GM23338 (cell line): ENCODE measurements at regions not wholly inside any gene's neighbourhood (a gene's known extent, or its start where the extent isn't known, plus 50 kb on each side); places are given as distances from the start of the nearest gene placed in this dataset.

Experiments
- ATAC-seq: fragments of 200-7000 bp; cut with Tn5 transposase; 3 replicates; pipeline ENCODE4 v1.9.1; 2020
- DNase-seq: peaks from one replicate; pipeline ENCODE4 v3.0.0-alpha.2; 2015; ENCODE audit warnings: low spot score
- H2AFZ ChIP-seq: fragments of 200-600 bp; sonication (generic); 2 replicates; pipeline ENCODE4 v1.8.0; 2016; ENCODE audit warnings: antibody characterized with exemption, mild to moderate bottlenecking, moderate library complexity
- H3F3A ChIP-seq: fragments of 200-600 bp; sonication (generic); replicated peaks from 2 replicates; pipeline ENCODE4 v1.8.0; 2017; ENCODE audit warnings: antibody characterized with exemption, mixed run types, low read depth
- H3K27ac ChIP-seq: fragments of 200-600 bp; sonication (generic); 2 replicates; pipeline ENCODE4 v1.6.1; 2016; ENCODE audit warnings: low read depth
- H3K27me3 ChIP-seq: fragments of 200-600 bp; sonication (generic); 2 replicates; pipeline ENCODE4 v1.8.0; 2016; ENCODE audit warnings: mild to moderate bottlenecking, mixed run types, moderate library complexity; ENCODE audit not compliant: insufficient read depth
- H3K36me3 ChIP-seq: fragments of 200-600 bp; sonication (generic); 2 replicates; pipeline ENCODE4 v1.8.0; 2016; ENCODE audit warnings: mild to moderate bottlenecking; ENCODE audit not compliant: insufficient read depth
- H3K4me1 ChIP-seq: fragments of 200-600 bp; sonication (generic); 2 replicates; pipeline ENCODE4 v1.8.0; 2016; ENCODE audit warnings: mild to moderate bottlenecking, moderate library complexity; ENCODE audit not compliant: insufficient read depth
- H3K4me2 ChIP-seq: fragments of 200-600 bp; sonication (generic); 2 replicates; pipeline ENCODE4 v1.7.1; 2017; ENCODE audit warnings: mixed run types
- H3K4me3 ChIP-seq: fragments of 200-600 bp; sonication (generic); 2 replicates; pipeline ENCODE4 v1.6.1; 2016; ENCODE audit warnings: mixed run types
- H3K79me2 ChIP-seq: fragments of 200-600 bp; sonication (generic); replicated peaks from 2 replicates; pipeline ENCODE4 v1.8.0; 2017; ENCODE audit warnings: mild to moderate bottlenecking; ENCODE audit not compliant: insufficient read depth
- H3K9me2 ChIP-seq: fragments of 200-600 bp; sonication (generic); 2 replicates; pipeline ENCODE4 v1.8.0; 2017; ENCODE audit not compliant: insufficient read depth
- H4K20me1 ChIP-seq: fragments of 200-600 bp; sonication (generic); replicated peaks from 2 replicates; pipeline ENCODE4 v1.8.0; 2017; ENCODE audit warnings: mild to moderate bottlenecking; ENCODE audit not compliant: insufficient read depth
- H3K27ac Mint-ChIP-seq: 2 replicates; pipeline ENCODE4 v1.8.0; 2020; ENCODE audit warnings: inconsistent platforms, mild to moderate bottlenecking, moderate library complexity, mixed read lengths
- H3K27me3 Mint-ChIP-seq: 3 replicates; pipeline ENCODE4 v1.8.0; 2022; ENCODE audit warnings: low read depth, mild to moderate bottlenecking, moderate library complexity, mixed read lengths, inconsistent platforms; ENCODE audit not compliant: insufficient read depth, poor library complexity
- H3K36me3 Mint-ChIP-seq: 3 replicates; pipeline ENCODE4 v1.8.0; 2021; ENCODE audit warnings: low read depth, mild to moderate bottlenecking, inconsistent platforms, moderate library complexity, mixed read lengths
- H3K4me1 Mint-ChIP-seq: 3 replicates; pipeline ENCODE4 v1.8.0; 2020; ENCODE audit warnings: mild to moderate bottlenecking, inconsistent platforms, mixed read lengths
- H3K4me3 Mint-ChIP-seq: 3 replicates; pipeline ENCODE4 v1.8.0; 2021; ENCODE audit warnings: moderate library complexity, mild to moderate bottlenecking, inconsistent platforms, mixed read lengths
- H3K9me3 Mint-ChIP-seq: 3 replicates; pipeline ENCODE4 v1.8.0; 2020; ENCODE audit warnings: moderate library complexity, mild to moderate bottlenecking, inconsistent platforms, mixed read lengths
- EZH2 ChIP-seq: fragments of 200-600 bp; sonication (generic); IDR thresholded peaks from one replicate; pipeline ENCODE4 v1.8.0; 2017; ENCODE audit warnings: antibody characterized with exemption, mild to moderate bottlenecking, low read depth; ENCODE audit not compliant: unreplicated experiment
- EZH2phosphoT487 ChIP-seq: fragments of 200-600 bp; sonication (generic); IDR thresholded peaks from one replicate; pipeline ENCODE4 v1.8.1; 2018; ENCODE audit warnings: antibody characterized with exemption; ENCODE audit not compliant: unreplicated experiment
- NANOG ChIP-seq: IDR thresholded peaks from 2 replicates; pipeline ENCODE4 v1.6.1; 2016; ENCODE audit warnings: antibody characterized with exemption, borderline replicate concordance
- POLR2AphosphoS5 ChIP-seq: IDR thresholded peaks from 2 replicates; pipeline ENCODE4 v1.6.1; 2016; ENCODE audit warnings: antibody characterized with exemption, low read depth
- STAT1 ChIP-seq: IDR thresholded peaks from one replicate; pipeline ENCODE4 v1.6.1; 2016; ENCODE audit warnings: antibody characterized with exemption; ENCODE audit not compliant: unreplicated experiment
- ZNF114 ChIP-seq: fragments of 250-450 bp; sonication (Bioruptor Pico); IDR thresholded peaks from 2 replicates; pipeline ENCODE4 v1.5.0; 2020; ENCODE audit warnings: mild to moderate bottlenecking, moderate library complexity
- ZNF462 ChIP-seq: fragments of 250-450 bp; sonication (Bioruptor Pico); IDR thresholded peaks from 2 replicates; pipeline ENCODE4 v1.5.0; 2020; ENCODE audit warnings: mild to moderate bottlenecking, moderate library complexity
- TF ChIP-seq, protein P1 (sequence below): IDR thresholded peaks from 2 replicates; pipeline ENCODE4 v1.6.1; 2016; ENCODE audit warnings: antibody characterized with exemption
- TF ChIP-seq, protein P2 (sequence below): IDR thresholded peaks from one replicate; pipeline ENCODE4 v1.6.1; 2018; ENCODE audit warnings: antibody characterized with exemption; ENCODE audit not compliant: unreplicated experiment

DNA sequence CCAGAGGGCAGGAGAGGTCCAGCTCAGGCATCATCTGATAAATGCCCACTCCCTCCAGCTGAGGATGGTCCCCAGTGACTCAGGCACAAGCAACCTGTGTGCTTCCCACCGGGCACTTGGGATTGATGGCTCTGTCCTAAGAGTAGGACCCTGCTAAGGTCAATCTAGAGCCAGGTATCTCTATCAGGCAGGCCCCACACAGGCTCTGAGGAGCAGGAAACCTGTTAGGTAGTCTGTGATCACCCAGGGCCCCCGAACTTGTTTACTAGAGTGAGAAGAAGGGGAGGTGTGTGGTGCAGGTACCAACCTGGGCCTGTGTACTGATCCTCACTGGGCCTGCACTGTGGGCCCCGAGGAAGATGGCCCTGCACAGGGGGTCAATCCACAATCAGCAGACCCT, 119.6 kb upstream of the FSTL4 start:
- DNase-seq (no peak), ATAC-seq (no peak)
- Histone ChIP-seq H2AFZ (no peak overlapping the region), H3K27me3 (no peaks in the 10 kb centered on the region), H3K79me2 (no peaks in the 10 kb centered on the region), H3K4me2 (no peak overlapping the region), H3K9me2 (peaks cover 8% of the 10 kb centered on the region), H4K20me1 (no peaks in the 10 kb centered on the region), H3K36me3 (no peaks in the 10 kb centered on the region), H3K4me1 (no peaks in the 10 kb centered on the region), H3K4me3 (no peak overlapping the region), H3K27ac (no peak overlapping the region), H3F3A (no peaks in the 10 kb centered on the region)
- Mint-ChIP-seq H3K36me3 (no peaks in the 10 kb centered on the region), H3K4me3 (no peak overlapping the region), H3K27me3 (peaks cover 2% of the 10 kb centered on the region), H3K4me1 (no peaks in the 10 kb centered on the region), H3K9me3 (peaks cover 12% of the 10 kb centered on the region), H3K27ac (no peak overlapping the region)
- no peak for TF ChIP-seq EZH2
- no peak for TF ChIP-seq NANOG
- no peak for TF ChIP-seq STAT1
- TF ChIP-seq POLR2AphosphoS5: no peak
- TF ChIP-seq ZNF462 (CRISPR knock-in tag): no peak
- TF ChIP-seq, protein P1, sequence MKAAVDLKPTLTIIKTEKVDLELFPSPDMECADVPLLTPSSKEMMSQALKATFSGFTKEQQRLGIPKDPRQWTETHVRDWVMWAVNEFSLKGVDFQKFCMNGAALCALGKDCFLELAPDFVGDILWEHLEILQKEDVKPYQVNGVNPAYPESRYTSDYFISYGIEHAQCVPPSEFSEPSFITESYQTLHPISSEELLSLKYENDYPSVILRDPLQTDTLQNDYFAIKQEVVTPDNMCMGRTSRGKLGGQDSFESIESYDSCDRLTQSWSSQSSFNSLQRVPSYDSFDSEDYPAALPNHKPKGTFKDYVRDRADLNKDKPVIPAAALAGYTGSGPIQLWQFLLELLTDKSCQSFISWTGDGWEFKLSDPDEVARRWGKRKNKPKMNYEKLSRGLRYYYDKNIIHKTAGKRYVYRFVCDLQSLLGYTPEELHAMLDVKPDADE: no peak
- no peak for TF ChIP-seq ZNF114
- TF ChIP-seq EZH2phosphoT487: no peak
- TF ChIP-seq, protein P2, sequence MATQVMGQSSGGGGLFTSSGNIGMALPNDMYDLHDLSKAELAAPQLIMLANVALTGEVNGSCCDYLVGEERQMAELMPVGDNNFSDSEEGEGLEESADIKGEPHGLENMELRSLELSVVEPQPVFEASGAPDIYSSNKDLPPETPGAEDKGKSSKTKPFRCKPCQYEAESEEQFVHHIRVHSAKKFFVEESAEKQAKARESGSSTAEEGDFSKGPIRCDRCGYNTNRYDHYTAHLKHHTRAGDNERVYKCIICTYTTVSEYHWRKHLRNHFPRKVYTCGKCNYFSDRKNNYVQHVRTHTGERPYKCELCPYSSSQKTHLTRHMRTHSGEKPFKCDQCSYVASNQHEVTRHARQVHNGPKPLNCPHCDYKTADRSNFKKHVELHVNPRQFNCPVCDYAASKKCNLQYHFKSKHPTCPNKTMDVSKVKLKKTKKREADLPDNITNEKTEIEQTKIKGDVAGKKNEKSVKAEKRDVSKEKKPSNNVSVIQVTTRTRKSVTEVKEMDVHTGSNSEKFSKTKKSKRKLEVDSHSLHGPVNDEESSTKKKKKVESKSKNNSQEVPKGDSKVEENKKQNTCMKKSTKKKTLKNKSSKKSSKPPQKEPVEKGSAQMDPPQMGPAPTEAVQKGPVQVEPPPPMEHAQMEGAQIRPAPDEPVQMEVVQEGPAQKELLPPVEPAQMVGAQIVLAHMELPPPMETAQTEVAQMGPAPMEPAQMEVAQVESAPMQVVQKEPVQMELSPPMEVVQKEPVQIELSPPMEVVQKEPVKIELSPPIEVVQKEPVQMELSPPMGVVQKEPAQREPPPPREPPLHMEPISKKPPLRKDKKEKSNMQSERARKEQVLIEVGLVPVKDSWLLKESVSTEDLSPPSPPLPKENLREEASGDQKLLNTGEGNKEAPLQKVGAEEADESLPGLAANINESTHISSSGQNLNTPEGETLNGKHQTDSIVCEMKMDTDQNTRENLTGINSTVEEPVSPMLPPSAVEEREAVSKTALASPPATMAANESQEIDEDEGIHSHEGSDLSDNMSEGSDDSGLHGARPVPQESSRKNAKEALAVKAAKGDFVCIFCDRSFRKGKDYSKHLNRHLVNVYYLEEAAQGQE: no peak
